ENCODE measurements at regions not wholly inside any gene's neighbourhood (a gene's known extent, or its start where the extent isn't known, plus 50 kb on each side); places are given as distances from the start of the nearest gene placed in this dataset.

- dilution Hi-C loops (cut with HindIII; ENCODE audit: low sequenced_read_pairs, unreplicated experiment) (no loop called here), intact Hi-C loops (cut with micrococcal nuclease) (no loop called here), in situ Hi-C loops (cut with MboI; ENCODE audit: low sequenced_read_pairs) (no loop called here)
- Histone ChIP-seq H4K20me1 (ENCODE audit: insufficient read depth, low read length) (no peaks in the 10 kb centered on the region), H2AK5ac (ENCODE audit: low read depth, low read length) (no peak overlapping the region), H3K9me1 (ENCODE audit: insufficient read depth, low read length) (no peaks in the 10 kb centered on the region), H3K56ac (ENCODE audit: extremely low read depth, insufficient read depth, low read length) (no peak overlapping the region), H3K4me1 (ENCODE audit: control insufficient read depth, insufficient read depth, low read length) (no peaks in the 10 kb centered on the region), H2BK5ac (ENCODE audit: low read depth, low read length, poor library complexity, severe bottlenecking) (no peak overlapping the region), H3K27me3 (ENCODE audit: control insufficient read depth, insufficient read depth, low read length) (no peaks in the 10 kb centered on the region), H4K8ac (ENCODE audit: low read depth in 2 of 2, low read length in 2 of 2) (no peak overlapping the region), H3K18ac (ENCODE audit: low read depth, low read length) (no peak overlapping the region), H3K4me3 (ENCODE audit: insufficient read depth, low read depth, low read length) (no peak overlapping the region), H3K9ac (ENCODE audit: low read depth, low read length) (no peak overlapping the region), H4K91ac (ENCODE audit: insufficient read depth, low read depth, low read length) (no peak overlapping the region), H4K5ac (ENCODE audit: low read depth, low read length) (no peak overlapping the region), H2AK9ac (replicated peaks; ENCODE audit: low read depth, low read length, poor library complexity) (no peak overlapping the region), H3K14ac (replicated peaks; ENCODE audit: low read depth, low read length) (no peak overlapping the region), H3K27ac (ENCODE audit: insufficient read depth, low read length) (no peak overlapping the region), H2AFZ (replicated peaks; ENCODE audit: low read length, poor library complexity) (no peak overlapping the region), H3K79me1 (ENCODE audit: low read depth in 1 of 2, low read length in 2 of 2) (no peaks in the 10 kb centered on the region), H2BK15ac (ENCODE audit: low read depth, low read length) (no peak overlapping the region), H3K4me2 (ENCODE audit: low read depth, low read length) (no peak overlapping the region), H3K9me3 (ENCODE audit: control insufficient read depth, insufficient read depth, low read length) (peaks cover 5% of the 10 kb centered on the region; the same call in 1 of the 2 replicates), H2BK120ac (ENCODE audit: low read depth, low read length) (no peak overlapping the region), H3K4ac (ENCODE audit: low read depth, low read length) (no peak overlapping the region), H3K36me3 (ENCODE audit: control insufficient read depth, insufficient read depth, low read length) (no peaks in the 10 kb centered on the region), H3K23ac (ENCODE audit: low read depth, low read length) (no peak overlapping the region), H2BK20ac (ENCODE audit: low read depth, low read length) (no peak overlapping the region)
- no CpG with 5 or more reads among the region's 1 CpG for WGBS, 2 experiments (ENCODE audit: extremely low coverage in 2 of 2, insufficient read length in 1 of 2)
- no peak for DNase-seq
- CTCF ChIA-PET, result no interaction called here
- no peak for ATAC-seq (ENCODE audit: low read depth)
- POLR2A ChIA-PET (ENCODE audit: unreplicated experiment), result no interaction called here
- TF ChIP-seq BHLHE40 (IDR thresholded peaks at IDR 0.05; ENCODE audit: low read depth, low read length) (no peak), CHD1 (IDR thresholded peaks at IDR 0.05; ENCODE audit: low read depth, low read length) (no peak), FOS (IDR thresholded peaks at IDR 0.05; ENCODE audit: low read depth, low read length) (no peak), MAFK (IDR thresholded peaks at IDR 0.05; ENCODE audit: low read depth, low read length) (no peak), CEBPB (IDR thresholded peaks at IDR 0.05; ENCODE audit: low read depth, low read length) (no peak), ELK1 (IDR thresholded peaks at IDR 0.05; ENCODE audit: borderline replicate concordance, low read depth, low read length) (no peak), RCOR1 (IDR thresholded peaks at IDR 0.05; ENCODE audit: insufficient replicate concordance, low read length) (no peak), CTCF (conservative IDR thresholded peaks at IDR 0.05; ENCODE audit: low read depth, low read length) (no peak), NFE2L2 (IDR thresholded peaks at IDR 0.05; ENCODE audit: low read depth, low read length) (no peak), RAD21 (IDR thresholded peaks at IDR 0.05; ENCODE audit: low read length) (no peak), MXI1 (IDR thresholded peaks at IDR 0.05; ENCODE audit: borderline replicate concordance, low read depth, low read length) (no peak), RFX5 (IDR thresholded peaks at IDR 0.05; ENCODE audit: low read depth, low read length) (no peak), POLR2A (IDR thresholded peaks at IDR 0.05; ENCODE audit: low read depth, low read length) (no peak), SMC3 (IDR thresholded peaks at IDR 0.05; ENCODE audit: low read depth, low read length) (no peak)
- no TSS peak for BruUV-seq (replicated peaks)
Measured at GRCh38 chr6:153849072-153849779, 189.8 kb upstream of the OPRM1 start.
